HepG2 (cell line): ENCODE measurements at regions not wholly inside any gene's neighbourhood (a gene's known extent, or its start where the extent isn't known, plus 50 kb on each side); places are given as distances from the start of the nearest gene placed in this dataset.
A peak's percentile ranks its signal among the peaks of the same experiment; 100 is the strongest.

Experiments
- CAMTA2 ChIP-seq: sonication (generic); formaldehyde crosslinking; IDR thresholded peaks from 2 replicates; pipeline ENCODE4 v1.4.0; 2020; ENCODE audit warnings: mild to moderate bottlenecking, missing genetic modification reagents, borderline replicate concordance
- CBX1 ChIP-seq: IDR thresholded peaks from one replicate; pipeline ENCODE4 v1.6.1; 2016; ENCODE audit warnings: antibody characterized with exemption, low read depth
- CENPX ChIP-seq: sonication (generic); formaldehyde crosslinking; IDR thresholded peaks from 2 replicates; pipeline ENCODE4 v1.9.0; 2021; ENCODE audit warnings: mild to moderate bottlenecking, missing genetic modification reagents, moderate library complexity
- NFE2 ChIP-seq: sonication (generic); formaldehyde crosslinking; IDR thresholded peaks from 2 replicates; pipeline ENCODE4 v1.4.0; 2020; ENCODE audit warnings: missing genetic modification reagents
- NKX3-1 ChIP-seq: sonication (generic); formaldehyde crosslinking; IDR thresholded peaks from 2 replicates; pipeline ENCODE4 v1.5.0; 2020; ENCODE audit warnings: missing genetic modification reagents
- RXRA ChIP-seq: sonication (generic); formaldehyde crosslinking; IDR thresholded peaks from 2 replicates; pipeline ENCODE4 v1.5.1; 2020; ENCODE audit warnings: missing genetic modification reagents
- SAFB2 ChIP-seq: sonication (generic); formaldehyde crosslinking; IDR thresholded peaks from 2 replicates; pipeline ENCODE4 v1.5.1; 2020; ENCODE audit warnings: missing genetic modification reagents, low read depth, mild to moderate bottlenecking, borderline replicate concordance
- TOPORS ChIP-seq: sonication (generic); formaldehyde crosslinking; IDR thresholded peaks from 2 replicates; pipeline ENCODE4 v1.8.0; 2023; ENCODE audit warnings: mild to moderate bottlenecking, missing genetic modification reagents
- ZC3H13 ChIP-seq: sonication (generic); formaldehyde crosslinking; IDR thresholded peaks from 2 replicates; pipeline ENCODE4 v1.8.1; 2023; ENCODE audit warnings: mild to moderate bottlenecking, missing genetic modification reagents, moderate library complexity
- ZNF292 ChIP-seq: sonication (generic); formaldehyde crosslinking; IDR thresholded peaks from 2 replicates; pipeline ENCODE4 v1.8.1; 2022; ENCODE audit warnings: mild to moderate bottlenecking, low read depth, missing genetic modification reagents, borderline replicate concordance
- ZNF572 ChIP-seq: sonication (generic); formaldehyde crosslinking; IDR thresholded peaks from 2 replicates; pipeline ENCODE4 v1.5.1; 2020; ENCODE audit warnings: mild to moderate bottlenecking, missing genetic modification reagents
- ZNF773 ChIP-seq: sonication (generic); formaldehyde crosslinking; IDR thresholded peaks from 2 replicates; pipeline ENCODE4 v1.4.0; 2020; ENCODE audit warnings: missing genetic modification reagents, borderline replicate concordance
- TF ChIP-seq, protein P1 (sequence below): sonication (generic); formaldehyde crosslinking; IDR thresholded peaks from 2 replicates; pipeline ENCODE4 v1.4.0; 2020; ENCODE audit warnings: missing genetic modification reagents, borderline replicate concordance
- TF ChIP-seq, protein P2 (sequence below): sonication (generic); formaldehyde crosslinking; IDR thresholded peaks from 2 replicates; pipeline ENCODE4 v1.4.0; 2020; ENCODE audit warnings: missing genetic modification reagents
- TF ChIP-seq, protein P3 (sequence below): sonication (generic); formaldehyde crosslinking; IDR thresholded peaks from 2 replicates; pipeline ENCODE4 v1.8.0; 2022; ENCODE audit warnings: missing genetic modification reagents, mild to moderate bottlenecking, borderline replicate concordance
- TF ChIP-seq, protein P4 (sequence below): sonication (generic); formaldehyde crosslinking; IDR thresholded peaks from 2 replicates; pipeline ENCODE4 v1.4.0; 2020; ENCODE audit warnings: missing genetic modification reagents
- TF ChIP-seq, protein P5 (sequence below): sonication (generic); formaldehyde crosslinking; conservative IDR thresholded peaks from 2 replicates; pipeline ENCODE4 v1.4.0; 2020; ENCODE audit warnings: missing genetic modification reagents
- TF ChIP-seq, protein P6 (sequence below): sonication (generic); formaldehyde crosslinking; IDR thresholded peaks from 2 replicates; pipeline ENCODE4 v1.5.0; 2020; ENCODE audit warnings: missing genetic modification reagents
- TF ChIP-seq, protein P7 (sequence below): sonication (generic); formaldehyde crosslinking; IDR thresholded peaks from 2 replicates; pipeline ENCODE4 v1.4.0; 2020; ENCODE audit warnings: missing genetic modification reagents
- TF ChIP-seq, protein P8 (sequence below): sonication (generic); formaldehyde crosslinking; IDR thresholded peaks from 2 replicates; pipeline ENCODE4 v1.5.0; 2020; ENCODE audit warnings: missing genetic modification reagents

DNA sequence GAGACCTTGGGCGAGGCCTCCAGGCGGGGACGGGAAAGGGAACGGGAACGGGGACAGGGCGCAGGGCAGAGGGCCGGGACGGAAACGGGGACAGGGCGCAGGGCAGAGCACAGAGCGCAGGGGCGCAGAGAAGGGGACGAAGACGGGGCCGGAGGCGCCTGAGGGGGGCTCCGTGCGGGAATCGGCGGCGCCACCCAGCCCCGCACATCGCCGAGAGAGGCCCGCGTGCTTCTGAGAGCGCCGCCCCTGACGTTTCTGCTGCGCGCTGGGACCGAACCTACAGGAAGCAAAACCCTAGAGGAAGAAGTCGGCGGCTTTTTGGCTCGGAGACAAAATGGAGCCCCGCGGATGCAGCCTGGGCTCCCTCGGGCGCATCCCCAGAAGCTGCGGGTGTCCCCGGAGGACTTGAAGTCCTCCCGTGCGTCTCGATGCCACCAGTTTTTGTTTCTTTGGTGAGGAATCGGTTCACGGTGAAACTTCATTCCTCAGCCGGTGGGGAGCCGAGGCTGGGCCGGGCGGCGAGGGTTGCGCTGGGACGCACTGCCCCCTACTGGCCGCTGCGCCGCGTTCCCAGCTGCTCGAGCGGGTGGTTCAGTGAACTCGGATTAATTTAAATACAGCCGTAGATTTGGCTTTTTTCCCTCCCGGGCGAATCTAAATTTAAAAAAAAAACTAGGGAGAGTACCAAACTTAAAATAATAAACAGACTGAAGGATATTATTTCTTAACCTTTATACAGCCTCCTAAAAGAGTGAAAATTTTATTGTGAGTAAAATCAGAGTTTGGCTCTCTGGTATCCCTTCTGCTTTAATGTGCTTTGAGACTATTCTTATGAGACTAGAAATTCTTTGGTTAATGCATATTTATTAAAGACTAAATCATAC is 350.0 kb upstream of the ARGLU1 start (continued):
- TF ChIP-seq, protein P1, sequence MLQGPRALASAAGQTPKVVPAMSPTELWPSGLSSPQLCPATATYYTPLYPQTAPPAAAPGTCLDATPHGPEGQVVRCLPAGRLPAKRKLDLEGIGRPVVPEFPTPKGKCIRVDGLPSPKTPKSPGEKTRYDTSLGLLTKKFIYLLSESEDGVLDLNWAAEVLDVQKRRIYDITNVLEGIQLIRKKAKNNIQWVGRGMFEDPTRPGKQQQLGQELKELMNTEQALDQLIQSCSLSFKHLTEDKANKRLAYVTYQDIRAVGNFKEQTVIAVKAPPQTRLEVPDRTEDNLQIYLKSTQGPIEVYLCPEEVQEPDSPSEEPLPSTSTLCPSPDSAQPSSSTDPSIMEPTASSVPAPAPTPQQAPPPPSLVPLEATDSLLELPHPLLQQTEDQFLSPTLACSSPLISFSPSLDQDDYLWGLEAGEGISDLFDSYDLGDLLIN (CRISPR knock-in tag), result no peak
- no peak for TF ChIP-seq CAMTA2 (CRISPR knock-in tag)
- TF ChIP-seq CENPX (CRISPR knock-in tag), result no peak
- TF ChIP-seq SAFB2, result no peak
- TF ChIP-seq ZNF292 (CRISPR knock-in tag), result no peak
- no peak for TF ChIP-seq ZNF572
- TF ChIP-seq ZC3H13 (CRISPR knock-in tag), result no peak
- TF ChIP-seq, protein P2, sequence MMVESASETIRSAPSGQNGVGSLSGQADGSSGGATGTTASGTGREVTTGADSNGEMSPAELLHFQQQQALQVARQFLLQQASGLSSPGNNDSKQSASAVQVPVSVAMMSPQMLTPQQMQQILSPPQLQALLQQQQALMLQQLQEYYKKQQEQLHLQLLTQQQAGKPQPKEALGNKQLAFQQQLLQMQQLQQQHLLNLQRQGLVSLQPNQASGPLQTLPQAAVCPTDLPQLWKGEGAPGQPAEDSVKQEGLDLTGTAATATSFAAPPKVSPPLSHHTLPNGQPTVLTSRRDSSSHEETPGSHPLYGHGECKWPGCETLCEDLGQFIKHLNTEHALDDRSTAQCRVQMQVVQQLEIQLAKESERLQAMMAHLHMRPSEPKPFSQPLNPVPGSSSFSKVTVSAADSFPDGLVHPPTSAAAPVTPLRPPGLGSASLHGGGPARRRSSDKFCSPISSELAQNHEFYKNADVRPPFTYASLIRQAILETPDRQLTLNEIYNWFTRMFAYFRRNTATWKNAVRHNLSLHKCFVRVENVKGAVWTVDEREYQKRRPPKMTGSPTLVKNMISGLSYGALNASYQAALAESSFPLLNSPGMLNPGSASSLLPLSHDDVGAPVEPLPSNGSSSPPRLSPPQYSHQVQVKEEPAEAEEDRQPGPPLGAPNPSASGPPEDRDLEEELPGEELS, result no peak
- TF ChIP-seq, protein P3, sequence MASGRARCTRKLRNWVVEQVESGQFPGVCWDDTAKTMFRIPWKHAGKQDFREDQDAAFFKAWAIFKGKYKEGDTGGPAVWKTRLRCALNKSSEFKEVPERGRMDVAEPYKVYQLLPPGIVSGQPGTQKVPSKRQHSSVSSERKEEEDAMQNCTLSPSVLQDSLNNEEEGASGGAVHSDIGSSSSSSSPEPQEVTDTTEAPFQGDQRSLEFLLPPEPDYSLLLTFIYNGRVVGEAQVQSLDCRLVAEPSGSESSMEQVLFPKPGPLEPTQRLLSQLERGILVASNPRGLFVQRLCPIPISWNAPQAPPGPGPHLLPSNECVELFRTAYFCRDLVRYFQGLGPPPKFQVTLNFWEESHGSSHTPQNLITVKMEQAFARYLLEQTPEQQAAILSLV (CRISPR knock-in tag), result no peak
- TF ChIP-seq, protein P4, sequence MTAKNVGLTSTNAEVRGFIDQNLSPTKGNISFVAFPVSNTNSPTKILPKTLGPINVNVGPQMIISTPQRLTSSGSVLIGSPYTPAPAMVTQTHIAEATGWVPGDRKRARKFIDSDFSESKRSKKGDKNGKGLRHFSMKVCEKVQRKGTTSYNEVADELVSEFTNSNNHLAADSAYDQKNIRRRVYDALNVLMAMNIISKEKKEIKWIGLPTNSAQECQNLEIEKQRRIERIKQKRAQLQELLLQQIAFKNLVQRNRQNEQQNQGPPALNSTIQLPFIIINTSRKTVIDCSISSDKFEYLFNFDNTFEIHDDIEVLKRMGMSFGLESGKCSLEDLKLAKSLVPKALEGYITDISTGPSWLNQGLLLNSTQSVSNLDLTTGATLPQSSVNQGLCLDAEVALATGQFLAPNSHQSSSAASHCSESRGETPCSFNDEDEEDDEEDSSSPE (CRISPR knock-in tag), result 0 out of 2 replicates have a peak, but pooled peaks have one; percentile 14
- TF ChIP-seq TOPORS (CRISPR knock-in tag), result no peak
- TF ChIP-seq, protein P5, sequence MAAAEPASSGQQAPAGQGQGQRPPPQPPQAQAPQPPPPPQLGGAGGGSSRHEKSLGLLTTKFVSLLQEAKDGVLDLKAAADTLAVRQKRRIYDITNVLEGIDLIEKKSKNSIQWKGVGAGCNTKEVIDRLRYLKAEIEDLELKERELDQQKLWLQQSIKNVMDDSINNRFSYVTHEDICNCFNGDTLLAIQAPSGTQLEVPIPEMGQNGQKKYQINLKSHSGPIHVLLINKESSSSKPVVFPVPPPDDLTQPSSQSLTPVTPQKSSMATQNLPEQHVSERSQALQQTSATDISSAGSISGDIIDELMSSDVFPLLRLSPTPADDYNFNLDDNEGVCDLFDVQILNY (CRISPR knock-in tag), result no peak
- TF ChIP-seq, protein P6, sequence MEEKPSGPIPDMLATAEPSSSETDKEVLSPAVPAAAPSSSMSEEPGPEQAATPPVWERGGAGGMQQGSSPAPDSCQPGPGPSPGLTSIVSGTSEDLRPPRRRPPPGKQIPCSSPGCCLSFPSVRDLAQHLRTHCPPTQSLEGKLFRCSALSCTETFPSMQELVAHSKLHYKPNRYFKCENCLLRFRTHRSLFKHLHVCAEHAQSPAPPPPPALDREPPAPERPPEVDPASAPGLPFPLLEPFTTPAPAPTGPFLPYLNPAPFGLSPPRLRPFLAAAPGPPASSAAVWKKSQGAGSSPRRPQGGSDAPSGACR (CRISPR knock-in tag), result no peak
- TF ChIP-seq NFE2 (CRISPR knock-in tag), result no peak
- 0 out of 2 replicates have a peak, but pooled peaks have one; percentile 11 for TF ChIP-seq RXRA (CRISPR knock-in tag)
- no peak for TF ChIP-seq CBX1
- TF ChIP-seq, protein P7, sequence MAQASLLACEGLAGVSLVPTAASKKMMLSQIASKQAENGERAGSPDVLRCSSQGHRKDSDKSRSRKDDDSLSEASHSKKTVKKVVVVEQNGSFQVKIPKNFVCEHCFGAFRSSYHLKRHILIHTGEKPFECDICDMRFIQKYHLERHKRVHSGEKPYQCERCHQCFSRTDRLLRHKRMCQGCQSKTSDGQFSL (CRISPR knock-in tag), result no peak
- TF ChIP-seq NKX3-1 (CRISPR knock-in tag), result no peak
- TF ChIP-seq, protein P8, sequence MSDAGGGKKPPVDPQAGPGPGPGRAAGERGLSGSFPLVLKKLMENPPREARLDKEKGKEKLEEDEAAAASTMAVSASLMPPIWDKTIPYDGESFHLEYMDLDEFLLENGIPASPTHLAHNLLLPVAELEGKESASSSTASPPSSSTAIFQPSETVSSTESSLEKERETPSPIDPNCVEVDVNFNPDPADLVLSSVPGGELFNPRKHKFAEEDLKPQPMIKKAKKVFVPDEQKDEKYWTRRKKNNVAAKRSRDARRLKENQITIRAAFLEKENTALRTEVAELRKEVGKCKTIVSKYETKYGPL (CRISPR knock-in tag), result no peak
- no peak for TF ChIP-seq ZNF773
